GM21528 (cell line): ENCODE measurements at regions not wholly inside any gene's neighbourhood (a gene's known extent, or its start where the extent isn't known, plus 50 kb on each side); places are given as distances from the start of the nearest gene placed in this dataset.

Source experiments
- ATAC-seq: cut with Tn5 transposase; IDR thresholded peaks from one replicate; pipeline ENCODE4 v1.9.1; 2021; ENCODE audit warnings: mild to moderate bottlenecking, moderate library complexity; ENCODE audit not compliant: unreplicated experiment, low FRiP score

DNA sequence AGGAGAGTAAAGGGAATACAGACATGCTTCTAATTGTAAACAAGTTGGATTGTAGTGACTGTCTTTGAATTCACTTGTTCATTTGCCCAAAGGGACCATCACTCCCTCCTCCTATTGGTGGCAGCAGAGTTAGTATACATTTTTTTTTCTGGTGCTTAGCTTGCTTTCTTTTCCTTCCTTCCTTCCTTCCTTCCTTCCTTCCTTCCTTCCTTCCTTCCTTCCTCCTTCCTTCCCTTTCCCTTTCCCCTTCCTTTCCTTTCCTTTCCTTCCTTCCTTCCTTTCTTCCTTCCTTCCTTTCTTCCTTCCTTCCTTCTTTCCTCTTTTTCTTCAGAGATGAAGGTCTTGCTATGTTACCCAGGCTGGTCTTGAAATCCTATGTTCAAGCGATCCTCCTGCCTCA, 94.8 kb upstream of the ATP6AP2 start:
- ATAC-seq: no peak

- ATAC-seq: no peak
Measured at GRCh38 chrX:40485102-40485826, 95.5 kb upstream of the ATP6AP2 start.

DNA sequence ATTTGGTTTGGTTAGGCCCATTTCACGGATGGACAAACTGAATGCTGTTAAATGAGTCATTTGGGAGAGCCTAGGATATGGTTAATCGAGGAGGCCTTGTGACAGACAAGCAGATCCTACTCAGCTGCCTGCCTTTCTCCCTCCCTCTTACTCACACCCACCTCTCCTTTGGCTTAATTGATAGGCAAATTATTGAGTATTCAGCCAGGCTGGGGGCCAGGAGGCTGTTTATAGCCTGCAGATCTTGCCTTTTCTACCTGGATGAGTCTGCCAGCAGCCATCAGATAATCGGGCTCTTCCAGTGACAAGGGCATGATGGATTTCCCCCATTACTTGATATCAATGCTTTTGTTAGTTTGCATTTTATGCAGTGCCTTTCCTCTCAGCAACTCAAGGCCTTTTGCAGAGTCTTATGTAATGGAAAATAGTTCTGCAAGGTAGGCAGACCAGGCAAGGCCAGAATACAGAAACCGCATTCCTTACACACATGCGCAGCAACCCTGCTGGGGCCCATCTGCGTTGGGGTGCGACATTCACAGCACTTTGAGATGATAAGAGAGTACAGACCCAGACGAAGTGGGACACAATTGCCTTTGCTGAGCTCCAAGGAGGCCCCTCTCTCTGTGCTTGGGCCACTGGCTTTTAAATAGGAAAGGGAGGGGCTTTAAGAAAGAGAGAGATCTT, 96.2 kb upstream of the ATP6AP2 start:
- no peak for ATAC-seq

- ATAC-seq: no peak
Measured at GRCh38 chrX:40483502-40483901, 97.3 kb upstream of the ATP6AP2 start.

- no peak for ATAC-seq
Measured at GRCh38 chrX:40479777-40480318, 100.9 kb upstream of the ATP6AP2 start.

DNA sequence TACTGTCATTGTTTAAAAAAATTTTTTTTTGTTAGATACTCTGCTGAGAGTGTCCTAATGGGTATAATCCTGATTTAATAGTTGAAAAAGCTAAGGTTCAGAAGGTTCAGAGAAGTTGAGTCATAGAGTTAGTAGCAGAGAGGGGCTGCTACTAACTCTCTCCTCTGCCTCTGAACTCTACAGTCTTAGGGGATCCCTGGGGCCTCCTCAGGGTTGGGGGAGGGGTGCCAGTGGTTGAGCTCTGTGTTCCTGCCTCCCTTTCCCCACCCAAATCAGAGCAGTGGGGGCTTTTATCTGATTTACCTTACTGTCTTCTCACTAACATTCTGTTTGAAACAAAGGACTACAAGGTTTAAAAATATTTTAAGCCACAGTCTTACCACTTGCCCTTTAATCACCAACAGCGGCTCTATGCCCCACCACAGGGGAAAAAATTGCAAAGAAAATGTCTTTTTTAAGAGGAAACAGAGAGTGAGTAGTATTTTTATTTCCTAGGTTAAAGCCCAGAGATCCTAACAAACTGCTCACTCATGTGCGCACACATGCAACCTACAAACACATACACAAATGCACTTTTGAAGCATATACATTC, 102.2 kb upstream of the ATP6AP2 start:
- no peak for ATAC-seq

- ATAC-seq: no peak
Measured at GRCh38 chrX:40476958-40477357, 103.8 kb upstream of the ATP6AP2 start.

DNA sequence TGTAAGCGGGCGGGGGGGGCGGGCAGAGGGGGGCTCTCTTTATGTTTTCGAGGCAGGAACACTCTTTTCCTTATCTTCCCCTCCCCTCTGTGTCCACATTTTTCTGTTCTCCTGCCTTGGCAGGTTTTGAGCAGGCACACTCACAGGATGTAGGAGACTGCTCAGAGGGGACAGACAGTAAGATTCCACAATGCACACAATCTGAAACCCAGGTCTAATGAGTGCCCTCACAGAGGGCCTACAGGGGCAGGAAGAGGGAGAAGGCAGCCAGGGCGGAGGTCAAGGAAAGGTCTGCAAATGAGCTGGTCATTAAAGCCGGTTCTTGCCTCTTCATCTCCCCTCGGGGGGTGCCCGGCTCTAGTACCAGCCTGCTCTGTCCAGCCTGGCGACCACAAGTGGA, 106.1 kb upstream of the ATP6AP2 start:
- no peak for ATAC-seq

DNA sequence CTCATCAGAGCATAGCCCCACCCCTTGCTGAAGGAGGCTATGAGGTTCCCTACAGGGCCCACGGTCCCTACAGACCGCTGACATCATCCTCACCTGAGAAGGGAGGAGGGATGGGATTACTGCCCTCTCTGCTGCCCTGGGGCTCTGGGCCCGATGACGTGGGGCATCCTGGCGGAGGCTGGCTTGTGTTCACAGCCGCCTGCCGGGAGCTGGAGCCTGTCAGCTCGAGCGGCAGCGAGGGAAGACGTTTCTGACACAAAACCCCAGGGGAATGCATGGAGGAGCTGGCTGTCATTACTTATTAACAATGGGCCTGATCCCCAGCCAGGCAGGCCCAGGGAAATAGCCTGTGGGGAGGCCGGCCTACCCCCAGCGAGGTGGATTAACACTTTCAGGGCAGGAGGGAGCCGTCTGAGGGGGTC, 106.6 kb upstream of the ATP6AP2 start:
- no peak for ATAC-seq

DNA sequence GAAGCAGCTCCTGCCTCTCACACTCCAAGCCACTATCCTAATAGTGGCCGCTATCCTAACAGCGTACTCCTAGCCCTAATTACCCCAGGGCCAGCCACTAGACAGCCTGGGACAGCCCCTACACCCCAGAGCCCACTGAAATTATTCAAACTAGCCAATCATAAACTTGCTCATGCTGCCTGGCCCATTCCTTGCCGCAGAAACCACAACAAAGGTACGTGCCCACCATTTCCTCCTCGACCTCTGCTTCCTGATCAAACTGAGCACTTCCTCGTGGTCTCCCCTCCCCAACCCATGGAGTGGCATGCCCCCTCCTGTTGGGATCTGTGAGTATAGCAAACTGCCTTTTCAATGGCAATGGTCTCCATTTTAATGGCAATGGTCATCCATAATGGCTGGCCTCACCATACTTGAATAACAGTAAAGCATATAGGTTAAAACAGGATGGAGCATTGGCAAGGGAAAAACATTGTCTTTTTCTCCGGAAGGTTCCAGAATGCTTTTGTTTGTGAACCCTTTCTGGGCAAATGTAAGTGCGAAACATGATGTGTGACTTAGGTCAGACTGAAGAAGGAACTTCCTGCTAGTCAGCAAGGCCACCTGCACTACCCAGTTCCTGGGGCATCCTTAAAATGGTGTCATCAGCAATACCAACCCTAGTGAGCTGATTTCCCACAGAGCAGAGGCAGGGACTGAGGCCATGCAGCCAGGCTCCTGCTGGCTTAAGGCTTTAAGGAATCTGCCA, 107.1 kb upstream of the ATP6AP2 start:
- ATAC-seq: no peak

GRCh38 chrX:40471965-40472648, 108.7 kb upstream of the ATP6AP2 start:
- no peak for ATAC-seq

DNA sequence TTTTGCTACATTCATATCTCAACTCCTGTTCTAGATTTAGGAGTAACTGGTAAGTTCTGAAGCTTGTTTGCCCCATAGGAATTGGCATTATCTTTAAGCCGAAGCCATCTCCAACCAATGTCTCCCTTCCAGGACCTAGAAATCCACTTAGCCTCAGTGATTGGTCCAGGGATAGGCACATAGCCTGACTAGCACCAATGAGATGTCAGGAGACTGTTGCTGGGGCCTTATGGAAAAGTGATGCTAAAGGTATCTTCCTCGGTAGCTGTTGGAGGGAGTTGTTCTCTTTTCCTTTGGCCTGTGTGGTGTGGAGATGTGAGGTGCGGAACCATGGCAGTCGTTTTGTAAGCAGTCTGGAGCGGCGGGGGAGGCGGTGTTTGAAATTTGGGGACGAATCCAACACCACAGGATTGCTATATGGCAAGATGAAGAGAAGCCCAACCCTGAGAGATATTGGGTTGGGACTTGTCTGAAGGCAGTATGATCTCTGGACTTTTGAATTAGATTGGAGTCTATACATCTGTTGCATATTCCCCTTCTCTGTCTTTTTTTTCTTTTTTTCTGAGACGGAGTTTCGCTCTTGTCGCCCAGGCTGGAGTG, 109.8 kb upstream of the ATP6AP2 start:
- no peak for ATAC-seq

DNA sequence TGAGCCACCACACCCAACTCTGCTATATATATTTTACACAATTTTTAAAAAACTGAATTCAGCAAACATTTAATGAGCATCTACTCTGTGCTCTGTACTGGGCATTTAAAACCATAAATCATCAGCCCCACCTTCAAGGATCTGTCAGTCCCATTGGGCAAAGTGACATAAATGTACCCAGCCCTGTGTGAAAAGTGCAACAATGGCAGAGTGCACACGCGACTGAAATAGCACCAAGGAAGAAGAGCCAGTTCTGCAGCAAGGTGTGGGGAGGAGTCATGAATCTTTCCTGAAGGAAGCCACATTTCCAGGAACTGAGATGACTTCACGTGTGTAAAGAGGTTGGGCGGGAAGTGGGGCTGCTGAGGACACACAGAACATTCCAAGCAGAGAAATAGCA, 111.5 kb upstream of the ATP6AP2 start:
- no peak for ATAC-seq

- no peak for ATAC-seq
Measured at GRCh38 chrX:40468033-40468846, 112.5 kb upstream of the ATP6AP2 start.

DNA sequence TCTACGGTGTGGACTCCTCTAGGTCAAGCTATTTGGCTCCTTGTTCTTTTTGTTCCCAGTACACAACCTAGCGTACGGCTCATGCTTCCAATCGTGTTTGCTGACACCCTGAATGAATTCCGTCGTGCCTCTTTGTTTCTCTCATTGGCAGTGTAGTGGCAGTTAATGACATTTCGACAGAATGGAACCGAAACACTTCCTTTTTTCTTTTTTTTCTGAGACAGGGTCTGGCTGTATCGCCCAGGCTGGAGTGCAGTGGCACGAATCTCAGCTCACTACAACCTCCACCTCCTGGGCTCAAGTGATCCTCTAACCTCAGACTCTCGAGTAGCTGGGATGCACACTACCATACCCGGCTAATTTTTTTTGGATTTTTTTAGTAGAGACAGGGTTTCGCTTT, 113.3 kb upstream of the ATP6AP2 start:
- ATAC-seq: no peak

GRCh38 chrX:40465735-40466551, 114.8 kb upstream of the ATP6AP2 start:
- ATAC-seq: no peak

GRCh38 chrX:40462795-40463194, 118.0 kb upstream of the ATP6AP2 start:
- ATAC-seq: no peak

GRCh38 chrX:40460926-40461325, 119.8 kb upstream of the ATP6AP2 start:
- ATAC-seq: no peak
